ENCODE measurements at regions not wholly inside any gene's neighbourhood (a gene's known extent, or its start where the extent isn't known, plus 50 kb on each side); places are given as distances from the start of the nearest gene placed in this dataset.

GRCh38 chr6:165961233-165961632 is 206.4 kb downstream of the TBXT start:
- TF ChIP-seq, protein P1, sequence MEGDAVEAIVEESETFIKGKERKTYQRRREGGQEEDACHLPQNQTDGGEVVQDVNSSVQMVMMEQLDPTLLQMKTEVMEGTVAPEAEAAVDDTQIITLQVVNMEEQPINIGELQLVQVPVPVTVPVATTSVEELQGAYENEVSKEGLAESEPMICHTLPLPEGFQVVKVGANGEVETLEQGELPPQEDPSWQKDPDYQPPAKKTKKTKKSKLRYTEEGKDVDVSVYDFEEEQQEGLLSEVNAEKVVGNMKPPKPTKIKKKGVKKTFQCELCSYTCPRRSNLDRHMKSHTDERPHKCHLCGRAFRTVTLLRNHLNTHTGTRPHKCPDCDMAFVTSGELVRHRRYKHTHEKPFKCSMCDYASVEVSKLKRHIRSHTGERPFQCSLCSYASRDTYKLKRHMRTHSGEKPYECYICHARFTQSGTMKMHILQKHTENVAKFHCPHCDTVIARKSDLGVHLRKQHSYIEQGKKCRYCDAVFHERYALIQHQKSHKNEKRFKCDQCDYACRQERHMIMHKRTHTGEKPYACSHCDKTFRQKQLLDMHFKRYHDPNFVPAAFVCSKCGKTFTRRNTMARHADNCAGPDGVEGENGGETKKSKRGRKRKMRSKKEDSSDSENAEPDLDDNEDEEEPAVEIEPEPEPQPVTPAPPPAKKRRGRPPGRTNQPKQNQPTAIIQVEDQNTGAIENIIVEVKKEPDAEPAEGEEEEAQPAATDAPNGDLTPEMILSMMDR (conservative IDR thresholded peaks at IDR 0.05; ENCODE audit: low read length) = no peak
- no peak for TF ChIP-seq EZH2phosphoT487 (IDR thresholded peaks at IDR 0.05; ENCODE audit: borderline replicate concordance)
